ENCODE measurements at regions not wholly inside any gene's neighbourhood (a gene's known extent, or its start where the extent isn't known, plus 50 kb on each side); places are given as distances from the start of the nearest gene placed in this dataset.
A peak's percentile ranks its signal among the peaks of the same experiment; 100 is the strongest.

DNA sequence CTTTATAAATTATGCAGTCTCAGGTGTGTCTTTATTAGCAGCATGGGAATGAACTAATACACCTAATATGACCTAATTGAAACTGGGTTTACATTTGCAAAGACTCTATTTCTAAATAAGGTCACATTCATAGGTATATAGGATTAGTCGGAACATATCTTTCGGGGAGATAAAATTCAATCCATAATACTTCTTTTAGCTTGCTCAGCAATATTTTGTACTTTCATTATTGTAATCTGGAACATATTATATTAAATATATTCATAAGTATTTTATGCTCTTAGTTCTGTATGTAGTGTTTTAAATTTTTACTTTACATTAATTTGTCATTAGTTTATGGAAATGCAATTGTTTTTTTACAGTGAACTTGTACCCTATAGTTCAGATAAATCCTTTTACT lies 927.7 kb downstream of the CCDC85A start:
- no peak for DNase-seq (ENCODE audit: extremely low read depth, low read depth)

DNA sequence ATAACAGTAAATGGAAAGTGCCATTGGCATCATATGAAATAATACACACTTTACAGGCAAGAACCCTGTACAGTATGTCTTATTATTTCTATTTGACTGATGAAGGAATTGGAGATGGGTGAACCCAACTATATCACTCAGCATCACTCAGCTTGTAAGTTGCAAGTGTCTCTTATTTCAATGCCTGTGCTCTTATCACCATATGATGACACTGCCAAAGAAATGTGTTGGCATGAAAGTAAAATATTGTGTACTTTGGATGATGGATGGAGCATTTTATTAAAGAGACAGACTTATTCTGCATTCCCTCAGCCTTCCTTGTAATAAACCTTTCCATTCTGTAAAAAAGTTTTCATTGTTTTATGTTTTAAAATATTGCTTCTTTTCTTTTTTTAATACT lies 927.5 kb upstream of the VRK2 start:
- no peak for DNase-seq (ENCODE audit: extremely low read depth, low read depth)

DNA sequence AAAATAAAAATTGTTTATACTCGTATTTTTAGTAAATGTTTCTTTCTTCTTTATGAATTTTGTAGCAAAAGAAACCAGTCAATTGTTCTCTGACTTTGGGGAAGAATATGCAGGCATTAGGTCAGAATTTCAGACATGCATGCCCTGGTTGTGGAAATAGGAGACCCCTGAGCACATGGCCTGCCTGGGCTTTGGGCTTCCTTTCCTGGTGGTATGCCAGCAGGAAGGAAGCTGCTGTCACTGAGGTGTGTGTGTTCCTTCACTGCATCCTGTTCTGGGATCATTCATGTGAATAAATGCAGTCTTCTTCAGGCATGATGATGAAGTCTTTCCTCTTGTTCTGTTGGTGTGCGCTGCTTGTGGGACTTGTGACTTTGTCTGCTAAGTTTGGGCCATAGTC lies 920.2 kb upstream of the VRK2 start:
- no peak for DNase-seq (ENCODE audit: extremely low read depth, low read depth)

DNA sequence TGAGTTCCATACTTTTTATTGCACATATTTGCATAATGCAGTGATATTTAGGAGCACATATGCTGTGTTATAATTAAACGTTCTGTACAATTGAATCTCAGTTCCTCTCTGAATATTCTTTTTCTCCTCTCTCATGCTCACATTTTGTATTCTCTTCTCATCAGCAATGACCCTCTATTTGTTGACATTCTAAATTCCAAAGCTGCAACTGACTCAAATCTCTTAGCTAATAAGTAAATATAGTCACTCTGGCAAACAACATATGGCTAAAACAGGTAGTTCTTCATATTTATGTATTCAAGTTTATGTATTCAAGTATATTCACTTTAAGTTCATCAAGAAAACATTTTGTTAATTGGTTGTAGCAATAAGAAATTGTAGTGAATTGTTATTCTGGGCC lies 907.4 kb upstream of the VRK2 start:
- DNase-seq (ENCODE audit: extremely low read depth, low read depth): no peak

DNA sequence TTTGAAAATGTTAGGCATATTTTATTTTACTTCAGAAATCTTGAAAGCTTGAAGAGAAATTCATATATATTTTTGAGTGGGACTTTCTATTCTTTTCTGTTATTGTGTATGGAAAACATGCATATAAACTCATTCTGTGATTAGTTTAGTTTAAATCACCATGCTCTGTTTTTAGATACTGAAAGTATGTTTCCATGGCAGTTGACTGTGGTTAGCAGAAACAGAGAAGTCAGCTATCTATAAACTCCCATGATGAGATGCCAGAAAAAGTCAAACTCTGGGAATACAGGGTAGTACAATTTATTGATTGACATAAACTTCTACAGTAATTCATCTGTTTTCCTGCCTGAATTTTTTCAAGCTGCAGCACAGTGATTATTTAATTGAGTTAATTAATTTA lies 905.3 kb upstream of the VRK2 start:
- no peak for DNase-seq (ENCODE audit: extremely low read depth, low read depth)

DNA sequence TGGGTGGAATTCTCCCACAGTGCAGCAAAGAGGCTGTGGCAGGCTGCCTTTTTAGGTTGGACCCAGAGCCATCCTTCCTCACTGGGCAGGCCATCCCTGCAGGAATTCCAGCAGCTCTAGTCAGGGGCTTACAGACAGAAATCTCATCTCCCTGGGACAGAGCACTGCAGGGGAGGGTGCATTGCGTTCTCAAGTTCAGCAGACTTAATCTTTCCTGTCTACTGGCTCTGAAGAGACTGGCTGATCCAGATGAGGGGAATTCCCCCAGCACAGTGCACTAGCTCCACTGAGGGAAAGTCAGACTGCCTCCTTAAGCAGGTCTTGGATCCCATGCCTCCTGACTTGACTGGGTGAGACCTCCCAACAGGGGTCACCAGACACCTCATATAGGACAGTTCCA lies 899.7 kb upstream of the VRK2 start:
- DNase-seq (ENCODE audit: extremely low read depth, low read depth): no peak

DNA sequence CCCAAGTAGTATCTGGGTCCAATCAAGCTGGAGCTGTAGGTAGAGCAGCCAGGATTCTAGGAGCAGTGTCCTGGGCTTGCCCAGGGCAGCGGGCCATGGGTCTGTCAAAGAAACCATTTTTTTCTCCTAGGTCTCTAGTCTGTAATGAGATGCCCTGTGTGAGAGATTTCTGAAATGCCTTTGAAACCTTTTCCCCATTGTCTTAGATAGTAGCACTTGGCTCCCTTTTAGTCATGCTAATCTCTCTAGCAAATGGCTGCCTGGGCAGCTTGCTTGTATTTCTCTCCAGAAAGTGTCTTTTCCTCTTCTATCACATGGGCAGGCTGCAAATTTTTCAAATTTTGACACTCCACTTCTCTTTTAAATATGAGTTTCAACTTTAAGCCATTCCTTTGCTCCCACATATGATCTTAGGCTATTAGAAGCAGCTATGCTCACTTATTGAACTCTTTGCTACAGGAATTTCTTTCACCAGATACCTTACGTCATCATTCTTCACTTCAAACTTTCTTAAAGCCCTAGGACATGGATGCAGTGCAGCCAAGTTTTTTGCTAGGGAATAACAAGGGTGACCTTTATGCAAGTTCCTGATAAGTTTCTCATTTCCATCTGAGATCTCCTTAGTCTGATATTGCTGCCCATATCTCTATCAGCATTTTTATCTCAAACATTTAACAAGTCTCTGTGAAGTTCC lies 890.2 kb upstream of the VRK2 start:
- DNase-seq (ENCODE audit: extremely low read depth, low read depth): no peak

DNA sequence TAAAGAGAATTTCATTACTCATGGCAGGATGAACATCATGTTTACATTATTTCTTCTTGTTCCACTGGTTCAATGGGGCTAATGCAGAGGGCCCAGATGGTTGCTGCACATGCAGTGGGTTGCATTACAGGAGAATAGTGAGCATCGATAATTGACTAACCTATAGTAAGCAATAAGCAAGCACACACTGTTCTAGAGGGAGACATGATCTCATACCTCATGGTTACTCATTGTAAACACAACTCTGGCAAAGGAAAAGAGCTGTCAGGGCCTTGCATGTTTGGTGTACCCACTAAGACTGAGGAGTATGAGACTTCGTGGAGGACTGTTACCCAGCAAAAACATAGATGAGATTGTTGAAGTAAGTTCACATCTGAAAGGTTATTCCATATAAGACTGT lies 885.6 kb upstream of the VRK2 start:
- no peak for DNase-seq (ENCODE audit: extremely low read depth, low read depth)

DNA sequence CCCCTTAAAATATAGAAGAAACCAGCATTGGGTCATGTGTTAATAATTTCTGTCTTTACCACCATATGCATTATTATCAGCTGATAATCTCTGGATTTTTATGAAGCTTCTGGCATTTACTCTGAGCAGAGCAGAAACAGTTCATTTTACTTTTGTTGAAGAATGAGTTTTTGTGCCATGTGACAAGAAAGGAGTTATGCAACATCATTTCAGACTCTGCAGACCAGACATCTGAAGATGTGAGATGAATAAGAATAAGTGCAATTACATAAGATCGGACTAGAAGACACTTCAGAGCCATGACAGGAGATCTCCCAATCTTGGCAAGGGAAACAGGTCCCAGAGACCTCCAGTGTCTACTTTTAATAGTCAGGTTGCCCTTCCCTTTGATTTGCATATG lies 869.4 kb upstream of the VRK2 start:
- DNase-seq (ENCODE audit: extremely low read depth, low read depth): no peak

DNA sequence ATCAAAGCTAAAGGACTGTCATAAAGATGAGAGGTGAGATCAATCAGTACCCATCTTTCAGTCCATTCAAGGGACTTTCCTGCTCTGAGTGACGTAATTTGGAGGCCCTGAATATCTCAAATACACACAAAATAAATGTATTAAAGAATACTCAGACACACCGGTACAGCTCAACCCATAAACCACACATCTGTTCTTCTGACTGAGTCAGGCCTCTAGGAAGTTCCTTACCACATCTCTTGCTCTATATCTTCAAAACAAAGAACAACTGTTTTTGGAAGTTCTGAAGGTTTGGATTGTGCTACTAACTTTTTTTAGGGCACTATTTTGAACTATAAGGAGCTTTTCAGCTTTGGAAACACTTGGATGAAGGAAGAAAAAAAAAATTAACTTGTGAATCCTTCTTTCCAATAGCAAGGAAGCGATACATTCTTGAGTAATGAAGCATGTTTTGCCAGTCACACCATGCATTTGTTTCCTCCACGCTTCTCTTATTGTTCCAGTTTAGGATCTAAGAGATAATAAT lies 866.5 kb upstream of the VRK2 start:
- DNase-seq (ENCODE audit: extremely low read depth, low read depth): peak; percentile 45

DNA sequence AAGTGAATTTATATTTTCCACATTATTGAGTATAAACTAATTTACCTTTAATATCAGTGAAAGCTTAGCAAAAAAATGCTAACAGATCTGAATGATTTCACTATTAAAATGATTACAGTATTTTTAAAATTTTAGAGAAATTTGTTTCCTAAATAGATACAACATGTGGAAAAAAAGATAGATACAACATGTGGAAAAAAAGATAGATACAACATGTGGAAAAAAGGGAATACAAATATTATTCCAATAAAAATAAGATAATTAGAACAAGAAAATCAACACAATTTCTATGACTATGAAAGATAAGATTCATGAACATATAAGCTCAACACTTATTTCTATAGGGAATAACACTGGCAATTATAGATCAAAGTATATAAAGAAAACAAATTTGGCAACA lies 865.9 kb upstream of the VRK2 start:
- DNase-seq (ENCODE audit: extremely low read depth, low read depth): no peak

DNA sequence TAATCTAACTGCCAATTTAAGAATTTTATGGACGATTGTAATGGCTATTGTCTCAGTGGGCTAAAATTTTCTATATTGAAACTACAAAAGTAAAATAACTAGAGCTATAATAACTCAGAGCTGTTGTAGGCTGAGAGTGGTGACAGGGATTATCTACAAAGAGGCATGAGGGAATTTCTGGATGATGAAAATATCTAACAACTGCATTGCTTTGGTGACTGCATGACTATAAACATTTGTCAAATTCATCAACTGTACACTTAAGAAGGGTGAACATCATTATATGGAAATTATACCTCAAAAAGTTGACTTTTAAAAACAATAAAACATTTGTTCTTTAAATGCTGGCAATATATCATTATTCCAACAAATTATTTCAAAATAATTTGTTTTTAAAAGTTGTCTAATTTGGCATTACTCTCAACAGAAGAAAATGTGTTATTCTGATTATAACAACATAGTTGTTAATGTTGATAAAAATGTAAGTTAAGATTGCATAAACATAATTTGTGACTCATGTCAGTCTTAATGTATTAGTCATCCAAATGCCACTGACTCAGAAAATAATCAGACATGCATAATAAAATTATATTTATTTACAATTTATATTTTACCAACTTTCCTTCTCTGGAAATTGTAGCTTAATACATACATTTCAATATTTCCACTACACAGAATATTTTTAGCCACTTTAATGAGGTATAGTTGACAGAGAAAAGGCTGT lies 865.1 kb upstream of the VRK2 start:
- peak; percentile 36 for DNase-seq (ENCODE audit: extremely low read depth, low read depth)

DNA sequence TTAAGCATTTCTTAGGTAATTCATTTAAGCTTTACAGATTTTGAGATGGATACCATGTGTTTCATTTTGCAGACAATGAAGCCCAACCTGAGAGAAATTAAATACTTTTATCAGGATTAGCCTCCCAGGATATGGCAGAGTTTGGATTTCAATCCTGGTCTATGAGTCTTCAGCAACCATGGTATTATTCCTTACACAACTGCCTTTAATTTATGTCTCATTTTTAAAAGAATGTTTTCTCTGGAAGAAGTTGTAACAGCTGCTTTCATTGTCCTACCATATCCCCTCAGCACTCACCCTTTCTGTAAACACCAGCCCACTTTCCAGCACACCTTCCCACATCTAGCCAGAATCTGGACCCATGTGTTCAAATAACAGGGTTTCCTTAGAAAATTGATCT lies 863.7 kb upstream of the VRK2 start:
- no peak for DNase-seq (ENCODE audit: extremely low read depth, low read depth)

DNA sequence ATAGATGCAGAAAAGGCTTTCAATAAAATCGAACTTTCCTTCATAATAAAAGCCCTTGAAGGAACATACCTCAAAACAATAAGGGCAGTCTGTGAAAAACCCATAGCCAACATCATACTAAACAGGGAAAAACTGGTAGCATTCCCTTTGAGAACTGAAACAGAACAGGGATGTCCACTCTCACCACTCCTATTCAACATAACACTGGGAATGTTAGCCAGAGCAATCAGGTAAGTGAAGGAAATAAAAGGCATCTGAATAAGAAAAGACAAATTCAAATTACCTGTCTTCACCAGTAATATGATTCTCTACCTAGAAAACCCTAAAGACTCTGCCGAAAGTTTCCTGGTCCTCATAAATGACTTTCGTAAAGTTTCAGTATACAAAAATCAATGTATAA lies 861.0 kb upstream of the VRK2 start:
- DNase-seq (ENCODE audit: extremely low read depth, low read depth): no peak

DNA sequence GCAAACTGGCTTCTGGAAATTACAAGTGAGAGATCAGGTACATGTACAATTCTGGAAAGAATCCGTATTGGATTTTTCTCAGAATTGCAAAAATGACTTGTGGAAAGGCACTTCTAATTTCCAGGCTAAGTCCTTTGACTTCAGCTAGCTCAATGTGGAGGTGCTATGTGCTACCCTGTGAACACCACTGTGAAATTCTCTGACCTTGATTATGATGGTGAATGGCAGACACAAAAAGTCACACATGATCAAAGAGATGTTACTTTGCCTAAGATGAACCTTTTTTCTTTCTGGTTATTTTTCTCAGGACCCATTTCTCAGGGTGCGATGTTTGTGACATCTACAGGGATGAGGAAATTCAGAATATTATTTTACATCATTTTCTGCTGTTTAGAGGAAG lies 856.6 kb upstream of the VRK2 start:
- DNase-seq (ENCODE audit: extremely low read depth, low read depth): no peak

DNA sequence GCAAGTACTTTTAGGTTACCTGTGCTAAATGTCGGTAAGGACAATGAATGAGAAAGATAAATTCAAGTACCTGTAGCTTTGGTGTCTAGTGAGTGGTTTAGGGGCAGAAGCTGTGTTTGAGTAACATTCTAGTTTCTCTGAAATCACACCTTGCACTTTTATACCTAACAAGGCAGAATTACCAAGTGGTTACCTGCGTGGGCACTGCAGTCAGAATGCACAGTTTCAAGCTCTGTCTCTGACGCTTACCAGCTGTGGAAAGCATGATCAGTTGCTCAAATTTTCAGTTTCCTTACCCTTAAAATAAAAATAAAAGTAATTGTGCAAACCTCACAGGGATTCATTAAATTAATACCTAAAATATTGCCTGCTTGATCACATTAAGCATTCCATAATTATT lies 846.9 kb upstream of the VRK2 start:
- no peak for DNase-seq (ENCODE audit: extremely low read depth, low read depth)

DNA sequence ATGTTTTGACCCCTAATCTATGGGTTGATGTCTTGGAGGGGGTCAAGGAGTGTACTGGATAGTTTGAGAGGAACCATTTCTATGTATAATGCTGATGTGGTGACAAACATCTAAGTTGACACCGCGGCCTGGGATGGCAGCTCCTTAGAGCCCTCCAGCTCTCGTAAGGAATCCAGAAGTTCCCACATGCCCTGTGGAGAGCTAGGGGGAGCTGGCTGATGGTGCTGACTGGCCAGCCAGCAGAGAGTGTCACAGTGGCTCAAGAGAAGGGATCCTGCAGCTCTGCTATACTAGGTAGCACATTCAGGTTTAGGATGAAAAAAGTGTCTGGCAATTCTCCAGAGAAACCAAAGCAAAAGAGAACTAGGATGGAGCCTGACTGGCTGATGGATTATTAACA lies 842.2 kb upstream of the VRK2 start:
- DNase-seq (ENCODE audit: extremely low read depth, low read depth): no peak

DNA sequence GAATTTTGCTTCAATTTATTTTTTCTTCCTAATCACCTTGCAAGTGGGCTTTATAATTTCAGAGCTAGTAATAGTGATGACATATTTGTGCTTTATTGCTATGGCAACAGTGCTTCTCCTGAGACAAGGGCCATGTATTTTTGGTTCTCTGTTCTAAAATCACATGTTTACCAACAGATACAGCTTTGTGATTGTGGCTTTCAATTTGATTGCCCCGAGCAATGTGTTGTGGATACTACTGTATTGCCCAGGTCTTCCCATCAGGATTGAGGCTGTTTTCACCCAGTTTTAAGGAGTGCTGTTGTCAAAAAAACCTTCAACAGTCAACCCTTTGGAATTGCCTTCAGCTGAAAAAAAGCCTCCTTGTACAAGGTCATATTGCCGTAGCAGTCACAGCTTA lies 841.4 kb upstream of the VRK2 start:
- DNase-seq (ENCODE audit: extremely low read depth, low read depth): no peak

DNA sequence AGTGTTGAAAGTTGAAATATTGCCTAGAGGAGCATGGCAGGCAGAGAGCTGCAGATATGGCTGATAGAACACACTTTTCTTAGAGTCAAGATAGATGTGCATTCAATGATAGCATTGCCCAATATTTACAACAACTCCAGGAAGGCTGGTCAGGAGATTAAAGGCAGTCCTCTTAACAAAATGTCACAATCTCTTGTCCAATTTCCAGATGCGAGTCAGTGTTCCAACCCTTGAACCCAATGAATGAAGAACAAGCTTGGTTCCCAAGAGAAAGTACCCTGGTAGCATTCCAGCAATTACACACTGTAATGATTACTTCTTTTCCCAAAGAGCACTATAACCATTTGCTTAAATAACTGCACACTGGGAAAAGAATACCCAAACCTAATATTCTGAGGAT lies 839.4 kb upstream of the VRK2 start:
- no peak for DNase-seq (ENCODE audit: extremely low read depth, low read depth)

DNA sequence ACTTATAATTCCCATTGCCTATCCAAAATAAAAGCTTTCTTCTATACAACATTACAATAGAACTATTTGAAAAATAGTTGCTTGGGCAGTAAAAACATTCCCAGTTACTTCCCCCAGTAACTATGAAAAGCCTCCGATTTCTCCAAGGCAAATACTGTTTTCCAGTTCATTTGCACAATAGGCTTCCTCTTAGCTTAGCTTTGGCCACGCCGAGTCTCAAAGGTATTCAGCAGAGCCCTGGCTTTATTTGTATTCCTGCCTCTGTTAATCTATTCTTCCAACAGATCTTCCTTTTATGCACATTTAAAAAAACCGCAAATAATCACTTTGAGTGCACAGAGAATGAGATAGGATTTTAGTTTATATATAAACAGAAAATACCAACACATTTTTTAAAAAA lies 836.8 kb upstream of the VRK2 start:
- DNase-seq (ENCODE audit: extremely low read depth, low read depth): no peak

DNA sequence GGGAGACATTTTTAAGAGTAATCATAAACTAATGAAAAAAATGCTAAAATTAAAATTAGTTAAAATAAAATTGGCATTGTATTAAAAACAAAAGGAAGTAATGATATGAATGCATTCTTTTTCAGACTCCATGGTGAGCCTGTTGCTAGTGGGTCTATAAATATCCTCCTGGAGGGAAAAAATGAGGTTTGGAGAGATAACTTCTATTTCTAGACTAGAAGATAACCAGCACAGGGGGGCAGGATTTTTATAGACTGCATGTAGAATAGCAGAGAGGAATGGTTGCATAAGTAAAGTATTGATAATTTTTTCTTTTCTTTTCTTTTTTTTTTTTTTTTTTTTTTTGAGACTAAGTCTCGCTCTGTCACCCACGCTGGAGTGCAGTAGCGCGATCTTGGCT lies 835.8 kb upstream of the VRK2 start:
- no peak for DNase-seq (ENCODE audit: extremely low read depth, low read depth)

DNA sequence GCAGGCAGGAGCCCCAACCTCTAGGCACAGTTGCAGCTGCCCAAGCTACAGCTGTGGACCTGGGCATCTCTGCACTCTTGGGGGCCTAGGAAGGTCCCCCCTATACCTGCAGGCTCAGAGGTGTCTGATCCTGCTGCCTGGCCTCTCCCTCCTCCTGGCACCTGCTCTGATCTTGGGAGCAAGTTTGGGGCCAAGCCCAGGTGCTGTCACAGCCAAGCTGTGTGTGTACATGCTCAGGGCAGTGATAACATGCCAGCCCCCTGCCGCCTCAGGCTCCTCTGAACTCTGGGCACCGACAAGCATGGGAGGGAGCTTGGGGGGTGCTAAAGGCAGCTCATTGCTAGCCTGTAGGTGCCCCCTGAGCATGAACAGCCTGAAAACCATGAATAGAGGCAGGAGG lies 829.6 kb upstream of the VRK2 start:
- no peak for DNase-seq (ENCODE audit: extremely low read depth, low read depth)

DNA sequence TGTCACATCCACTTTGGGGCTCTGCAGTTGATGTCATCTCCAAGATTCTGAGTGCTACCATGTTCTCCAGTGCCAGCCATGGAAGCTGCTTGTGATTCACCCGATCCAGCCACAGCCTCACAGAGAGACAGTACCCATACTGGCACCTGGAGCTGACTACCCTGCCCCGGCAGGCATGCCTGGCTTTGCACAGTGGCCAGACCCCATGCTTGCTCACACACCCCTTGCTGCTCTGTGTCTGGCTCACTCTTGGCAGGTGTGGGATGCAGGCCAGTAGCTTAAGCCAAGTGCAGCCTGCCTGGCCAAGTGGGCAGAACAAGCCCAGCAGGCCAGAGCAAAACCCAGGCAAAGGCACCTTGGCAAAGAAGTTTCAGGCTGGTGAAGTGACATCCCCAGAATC lies 828.4 kb upstream of the VRK2 start:
- DNase-seq (ENCODE audit: extremely low read depth, low read depth): no peak

Data from NCI-H460 (cell line).